HG02840 (cell line): ENCODE measurements at regions not wholly inside any gene's neighbourhood (a gene's known extent, or its start where the extent isn't known, plus 50 kb on each side); places are given as distances from the start of the nearest gene placed in this dataset.
"Not testable (repeated sequence)": the region's sequence is repeated elsewhere in the genome, so short reads cannot be mapped to it uniquely, and the experiment has no call there.

Experiments used
- ATAC-seq: cut with Tn5 transposase; IDR thresholded peaks from one replicate; pipeline ENCODE4 v1.9.1; 2021; ENCODE audit warnings: mild to moderate bottlenecking, moderate library complexity, moderate number of reproducible peaks; ENCODE audit not compliant: unreplicated experiment, low FRiP score

DNA sequence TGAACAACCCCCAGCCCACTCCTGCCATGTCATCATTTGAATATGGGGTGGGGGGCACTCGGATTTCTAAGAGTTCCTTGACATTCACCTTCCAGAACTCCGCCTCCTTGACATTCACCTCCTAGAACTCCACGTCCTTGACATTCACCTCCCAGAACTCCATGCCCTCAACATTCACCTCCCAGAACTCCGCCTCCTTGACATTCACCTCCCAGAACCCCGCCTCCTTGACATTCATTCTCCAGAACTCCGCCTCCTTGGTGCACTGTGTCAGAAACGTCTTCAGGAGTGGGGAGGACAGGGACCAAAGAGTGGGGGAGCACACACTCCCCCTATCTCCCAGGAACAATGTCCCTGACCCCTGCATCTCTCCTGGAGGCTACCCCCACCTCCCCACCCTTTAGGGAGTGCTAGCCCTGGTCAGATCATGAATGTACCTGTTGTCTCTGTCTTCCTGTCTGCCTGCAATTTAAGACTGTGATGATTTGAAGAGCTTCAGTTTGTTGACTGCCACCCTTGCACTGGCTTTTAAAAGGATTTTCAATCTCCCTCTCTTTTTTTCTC is 110.1 kb downstream of the NPTX2 start:
- no peak for ATAC-seq

DNA sequence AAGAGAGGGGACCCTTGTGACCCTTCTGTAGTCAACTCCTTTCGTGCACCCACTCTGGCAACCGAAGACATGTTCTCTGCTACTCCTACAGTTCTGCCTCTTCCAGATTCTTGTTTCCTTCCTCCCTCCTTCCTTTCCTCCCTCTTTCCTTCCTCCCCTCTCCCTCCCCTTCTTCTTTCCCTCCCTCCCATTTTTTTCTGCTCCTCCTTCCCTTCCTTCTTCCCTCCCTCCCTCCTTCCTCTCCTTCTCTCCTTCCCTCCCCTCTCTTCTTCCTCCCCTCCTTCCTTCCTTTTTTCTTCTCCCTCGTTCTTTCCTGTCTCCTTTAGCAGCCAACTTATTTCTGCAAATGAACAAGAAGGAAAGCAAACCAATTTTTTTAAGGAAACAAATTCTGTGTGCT is 111.5 kb downstream of the NPTX2 start:
- no peak for ATAC-seq

DNA sequence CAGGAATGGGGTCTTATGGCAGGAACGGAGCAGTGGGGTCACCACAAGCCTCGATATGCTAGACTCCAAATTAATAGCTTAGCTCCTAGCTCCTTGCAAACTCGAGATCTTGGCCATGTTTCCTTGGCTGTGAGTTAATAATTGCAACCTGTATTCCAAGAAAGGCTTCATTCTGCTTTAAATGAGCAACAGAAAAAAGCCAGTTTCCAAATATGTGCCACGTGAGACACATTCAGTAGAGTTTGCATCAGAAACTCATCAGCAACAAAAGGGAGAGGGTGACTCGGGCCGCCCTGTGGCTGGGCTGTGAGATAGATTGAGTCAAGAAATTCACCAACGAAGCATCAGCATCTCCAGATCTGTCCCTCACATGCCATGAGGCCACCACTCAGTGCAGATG is 112.0 kb downstream of the NPTX2 start:
- no peak for ATAC-seq

DNA sequence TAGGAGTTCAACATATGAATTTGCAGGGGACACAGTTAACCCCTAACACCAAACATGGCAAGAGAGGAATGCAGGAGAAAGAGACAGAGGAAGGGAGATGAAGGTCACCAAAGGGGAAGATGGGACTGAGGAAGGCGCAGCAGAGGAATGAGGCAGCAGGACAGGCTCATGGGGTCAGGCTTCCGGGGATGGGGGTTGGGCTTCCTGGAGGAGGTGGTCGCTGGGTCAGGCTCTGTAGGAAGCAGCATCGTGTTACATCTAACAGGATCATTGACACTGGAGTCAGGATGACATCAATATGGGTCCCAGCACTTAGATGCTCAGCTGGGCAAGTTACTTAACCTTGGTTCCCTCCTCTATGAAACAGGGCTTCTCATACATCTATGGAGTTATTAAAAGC is 113.2 kb downstream of the NPTX2 start:
- no peak for ATAC-seq

DNA sequence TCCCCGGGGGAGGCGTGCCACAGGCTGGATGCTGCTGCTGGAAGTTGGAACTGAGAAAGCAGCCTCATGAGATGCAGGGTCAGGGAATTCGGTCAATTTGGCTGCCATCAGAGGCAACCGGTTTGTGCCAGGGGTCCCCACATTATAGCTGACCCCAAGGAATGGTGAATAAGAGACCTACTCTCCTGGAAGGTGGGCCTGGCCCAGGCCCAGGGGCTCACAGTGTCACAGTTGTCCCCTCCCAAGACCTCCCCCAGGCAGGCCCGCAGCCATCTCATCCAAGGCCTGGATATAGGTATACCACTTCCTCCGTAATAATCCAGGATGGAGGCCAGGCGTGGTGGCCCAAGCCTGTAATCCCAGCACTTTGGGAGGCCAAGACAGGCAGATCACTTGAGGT is 114.6 kb downstream of the NPTX2 start:
- ATAC-seq: no peak

DNA sequence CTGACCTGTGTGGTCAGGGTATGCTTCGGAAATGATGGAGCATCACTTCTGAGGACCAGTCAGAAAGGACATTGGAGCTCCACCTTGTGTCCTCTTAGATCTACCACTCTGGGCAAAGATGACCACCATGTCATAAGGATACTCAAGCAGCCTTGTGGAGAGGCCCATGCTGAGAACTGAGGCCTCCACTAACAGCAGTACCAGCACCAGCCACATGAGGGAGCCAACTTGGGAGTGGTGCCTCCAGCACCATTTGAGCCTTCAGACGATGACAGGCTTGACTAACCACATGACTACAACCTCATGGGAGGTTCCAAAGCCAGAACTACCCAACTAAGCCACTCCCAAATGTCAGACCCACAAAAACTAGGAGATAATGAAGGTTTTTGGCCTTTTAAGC is 116.0 kb downstream of the NPTX2 start:
- ATAC-seq: no peak

DNA sequence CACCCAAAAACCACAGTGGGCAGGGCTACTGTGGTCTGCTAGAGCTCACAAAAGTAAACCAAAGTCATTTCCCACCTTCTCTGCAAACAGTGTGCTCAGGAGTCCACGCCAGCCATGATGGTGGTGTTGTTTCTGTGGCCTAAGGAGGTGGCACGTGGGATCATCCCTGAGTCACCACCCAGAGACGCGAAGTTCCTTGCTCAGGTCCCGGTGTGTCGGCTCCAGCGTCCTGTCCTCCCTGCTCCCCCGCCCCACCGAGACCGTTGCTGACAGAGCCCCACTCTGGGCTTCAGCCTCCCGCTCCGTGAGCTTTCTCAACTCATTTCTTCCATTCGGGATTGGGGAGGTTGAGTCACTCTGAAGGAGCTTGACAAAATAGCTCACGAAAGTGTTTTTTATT is 118.7 kb downstream of the NPTX2 start:
- ATAC-seq: no peak

DNA sequence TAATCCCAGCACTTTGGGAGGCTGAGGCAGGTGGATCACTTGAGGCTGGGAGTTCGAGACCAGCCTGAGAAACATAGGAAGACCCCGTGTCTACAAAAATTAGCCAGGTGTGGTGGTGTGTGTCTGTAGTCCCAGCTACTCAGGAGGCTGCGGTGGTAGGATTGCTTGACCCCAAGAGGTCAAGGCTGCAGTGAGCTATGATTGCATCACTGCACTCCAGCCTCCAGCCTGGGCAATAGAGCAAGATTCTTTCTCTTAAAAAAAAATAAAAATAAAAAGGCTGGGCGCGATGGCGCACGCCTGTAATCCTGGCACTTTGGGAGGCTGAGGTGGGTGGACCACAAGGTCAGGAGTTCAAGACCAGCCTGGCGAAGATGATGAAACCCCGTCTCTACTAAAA is 119.4 kb downstream of the NPTX2 start:
- ATAC-seq: not testable (repeated sequence)

DNA sequence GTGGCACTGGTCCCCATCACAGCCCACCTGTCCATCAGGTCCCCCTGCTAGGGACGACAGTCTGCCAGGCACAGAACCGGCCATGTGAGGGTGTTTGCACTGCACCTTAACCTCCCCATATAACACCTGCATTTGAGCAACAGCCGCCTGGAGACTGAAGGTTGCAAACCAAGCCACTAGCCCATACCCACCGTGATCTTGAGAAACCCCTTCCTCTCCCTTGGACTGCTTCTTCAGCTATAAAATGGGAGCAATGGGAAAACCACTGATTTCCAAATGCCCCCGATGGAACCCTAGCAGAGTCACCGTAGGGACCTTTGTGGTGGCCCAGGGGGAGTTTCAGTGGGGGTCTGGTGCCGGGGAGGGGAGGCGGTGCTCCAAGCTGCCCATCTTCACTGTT is 120.1 kb downstream of the NPTX2 start:
- ATAC-seq: no peak

DNA sequence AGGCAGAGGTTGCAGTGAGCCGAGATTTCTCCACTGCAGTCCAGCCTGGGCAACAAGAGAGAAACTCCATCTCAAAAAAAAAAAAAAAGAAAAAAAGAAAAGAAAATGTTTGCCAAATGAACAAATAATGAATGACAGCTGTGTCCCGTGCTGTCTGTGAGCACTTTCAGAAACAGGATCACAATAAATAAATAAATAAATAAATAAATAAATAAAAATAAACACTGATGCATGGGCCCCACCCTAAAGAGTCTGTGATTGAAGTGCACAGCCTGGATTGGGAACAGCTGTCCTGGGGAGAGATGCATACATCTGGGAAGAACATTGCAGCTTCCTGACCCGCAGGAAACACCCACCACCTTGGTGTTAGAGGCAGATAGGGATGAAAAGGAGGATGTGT is 123.6 kb downstream of the NPTX2 start:
- ATAC-seq: no peak

DNA sequence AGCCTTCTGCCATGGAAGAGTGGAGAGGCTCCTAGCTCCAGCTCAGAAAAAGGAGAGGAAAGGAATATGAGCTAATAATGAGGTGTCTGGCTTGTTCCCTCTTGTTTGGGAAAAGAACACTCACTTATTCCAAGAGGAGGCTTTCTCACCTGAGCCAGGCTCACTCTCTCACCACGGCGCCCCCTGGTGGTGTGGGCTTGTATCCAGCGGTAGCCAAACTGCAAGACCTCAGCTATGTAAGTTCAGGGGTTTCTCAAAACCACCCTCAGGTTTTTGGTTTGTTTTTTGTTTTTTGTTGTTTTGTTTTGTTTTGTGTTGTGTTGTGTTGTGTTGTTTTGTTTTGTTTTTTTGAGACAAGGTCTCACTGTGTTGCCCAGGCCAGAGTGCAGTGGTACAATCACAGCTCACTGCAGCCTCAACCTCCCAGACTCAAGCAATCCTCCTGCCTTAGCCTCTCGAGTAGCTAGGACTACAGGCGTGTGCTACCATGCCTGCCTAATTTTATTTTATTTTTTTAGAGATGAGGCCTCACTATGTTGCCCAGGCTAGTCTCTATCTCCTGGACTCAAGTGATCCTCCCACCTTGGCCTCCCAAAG is 124.0 kb downstream of the TMEM130 start:
- ATAC-seq: no peak

DNA sequence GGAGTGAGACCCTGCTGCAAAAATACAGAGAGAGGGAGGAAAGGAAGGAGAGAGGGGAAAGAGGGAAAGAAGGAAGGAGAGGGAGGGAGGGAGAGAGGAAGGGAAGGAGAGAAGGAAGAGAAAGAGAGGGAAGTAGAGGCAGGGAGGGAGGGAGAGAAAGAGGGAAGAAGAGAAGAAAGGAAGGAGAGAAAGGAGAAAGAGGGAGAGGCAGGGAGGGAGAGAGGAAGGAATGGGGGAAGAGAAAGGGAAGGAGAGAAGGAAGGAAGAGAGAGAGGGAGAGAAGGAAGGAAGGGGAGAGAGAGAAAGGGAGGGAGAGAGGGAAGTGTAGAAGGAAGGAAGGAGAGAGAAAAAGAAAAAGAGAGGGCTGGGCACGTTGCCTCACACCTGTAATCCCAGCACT is 121.7 kb downstream of the TMEM130 start:
- no peak for ATAC-seq

DNA sequence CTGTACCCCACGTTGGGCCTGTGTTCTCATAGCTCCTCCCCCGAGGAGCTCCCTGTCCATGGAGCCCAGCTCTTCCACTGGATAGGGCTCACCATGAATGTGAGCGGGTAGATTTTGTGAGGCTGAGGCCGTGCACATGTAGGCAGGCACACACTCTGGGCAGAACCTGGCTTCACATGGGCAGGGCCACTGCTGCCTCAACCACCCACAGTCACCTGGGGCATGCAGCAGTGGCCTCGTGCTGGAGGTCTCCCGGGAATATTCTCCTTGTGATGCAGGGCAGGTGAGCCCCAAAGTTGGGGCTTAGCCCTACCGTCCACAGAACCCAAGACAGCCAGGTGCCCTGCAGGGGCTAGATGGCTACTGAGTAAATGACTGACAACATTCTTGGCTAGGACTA is 116.6 kb downstream of the TMEM130 start:
- no peak for ATAC-seq

DNA sequence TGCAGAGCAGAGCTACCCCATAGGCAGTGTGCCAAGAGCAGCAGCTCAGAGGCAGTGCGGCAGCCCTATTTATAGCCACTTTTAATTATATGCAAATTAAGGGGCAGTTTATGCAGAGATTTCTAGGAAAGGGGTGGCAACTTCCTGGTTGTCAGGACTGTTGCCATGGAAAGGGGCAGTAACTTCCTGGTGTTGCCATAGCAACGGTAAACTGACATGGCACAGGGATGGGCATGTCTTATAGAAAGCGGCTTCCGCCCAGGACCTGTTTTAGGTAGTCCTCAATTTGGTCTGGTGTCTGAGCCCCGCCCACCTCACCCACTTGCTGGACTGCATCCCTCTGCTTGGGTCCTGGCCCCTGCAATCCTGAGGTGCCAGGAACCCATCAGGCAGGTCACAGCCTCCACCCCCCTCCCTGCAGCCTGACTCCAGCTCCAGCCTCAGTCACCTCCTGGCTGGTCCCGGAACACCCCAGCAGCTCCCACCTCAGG is 115.8 kb downstream of the TMEM130 start:
- ATAC-seq: no peak

DNA sequence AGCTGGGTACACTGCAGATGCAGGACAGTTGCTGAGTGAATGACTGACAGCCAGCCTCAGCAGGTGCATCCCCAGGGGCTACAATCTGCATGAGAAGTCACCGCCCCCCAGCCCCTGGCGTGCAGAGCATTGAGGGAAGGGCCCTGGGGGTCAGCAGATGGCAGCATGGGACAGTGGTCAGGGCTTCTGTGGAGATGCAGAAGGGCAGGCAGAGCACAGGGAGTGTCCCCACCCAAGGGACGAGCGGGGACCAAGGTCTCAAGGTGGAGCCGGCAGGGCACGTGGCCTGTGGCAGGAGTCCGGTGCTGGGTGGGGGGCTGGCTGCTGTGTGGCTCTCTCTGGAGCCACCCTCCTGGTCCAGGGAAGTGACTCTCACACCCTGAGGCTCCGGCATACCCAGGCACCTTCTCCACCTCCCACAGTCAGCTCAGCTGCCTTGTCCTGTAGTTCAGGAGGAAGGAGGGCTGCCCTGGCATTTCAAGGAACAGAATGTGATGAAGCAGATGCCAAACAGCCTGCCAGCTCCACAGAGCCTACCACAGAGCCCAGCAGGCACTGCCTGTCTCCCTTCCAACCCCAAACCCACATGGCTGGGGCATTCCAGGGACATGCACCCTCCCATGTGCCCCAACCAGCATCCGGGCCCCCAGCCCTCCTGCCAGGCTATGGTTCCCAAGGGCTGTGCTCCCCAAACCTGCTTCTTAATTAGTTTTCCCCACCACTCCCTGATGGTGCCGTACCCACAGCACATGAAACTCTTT is 114.5 kb downstream of the TMEM130 start:
- no peak for ATAC-seq

DNA sequence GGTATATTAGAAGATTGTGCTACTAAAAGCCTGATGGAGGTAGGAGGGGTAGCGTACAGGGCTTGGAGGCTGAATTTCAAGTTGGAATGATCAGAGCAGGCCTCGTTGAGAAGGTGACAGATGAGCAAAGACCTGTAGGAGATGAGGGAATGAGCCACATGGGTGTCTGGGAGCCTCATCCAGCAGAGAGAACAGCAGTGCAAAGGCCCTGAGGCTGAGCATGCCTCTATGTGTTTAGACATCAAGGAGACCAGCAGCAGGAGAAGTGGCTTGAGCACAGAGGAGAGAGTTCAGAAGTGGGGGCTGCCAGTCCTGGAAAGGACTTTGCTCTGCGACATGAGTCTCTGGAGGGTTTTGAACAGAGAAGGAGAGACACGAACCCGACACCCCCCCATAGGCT is 111.7 kb downstream of the TMEM130 start:
- ATAC-seq: no peak

DNA sequence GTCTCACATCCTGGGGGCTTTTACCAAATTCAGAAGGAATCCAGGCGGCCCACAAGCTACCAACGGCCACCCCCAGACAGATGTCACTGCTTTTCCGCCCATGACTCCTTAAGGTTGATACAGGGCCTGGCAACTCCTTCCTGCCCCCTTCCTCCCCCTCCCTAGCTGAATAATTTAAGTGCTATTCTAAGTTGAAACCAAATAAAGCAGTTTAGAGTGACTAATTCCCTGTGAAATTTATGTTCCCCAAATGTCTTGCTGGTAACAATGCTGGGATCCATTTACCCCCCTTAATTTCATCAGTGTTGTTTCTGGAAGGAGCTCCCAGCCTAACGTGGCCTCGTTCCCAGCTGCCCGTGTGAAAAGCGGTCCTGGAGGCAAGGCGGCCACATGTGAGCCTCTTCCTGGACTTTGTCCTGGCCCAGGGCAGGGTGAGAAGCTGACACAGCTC is 109.6 kb downstream of the TMEM130 start:
- no peak for ATAC-seq

DNA sequence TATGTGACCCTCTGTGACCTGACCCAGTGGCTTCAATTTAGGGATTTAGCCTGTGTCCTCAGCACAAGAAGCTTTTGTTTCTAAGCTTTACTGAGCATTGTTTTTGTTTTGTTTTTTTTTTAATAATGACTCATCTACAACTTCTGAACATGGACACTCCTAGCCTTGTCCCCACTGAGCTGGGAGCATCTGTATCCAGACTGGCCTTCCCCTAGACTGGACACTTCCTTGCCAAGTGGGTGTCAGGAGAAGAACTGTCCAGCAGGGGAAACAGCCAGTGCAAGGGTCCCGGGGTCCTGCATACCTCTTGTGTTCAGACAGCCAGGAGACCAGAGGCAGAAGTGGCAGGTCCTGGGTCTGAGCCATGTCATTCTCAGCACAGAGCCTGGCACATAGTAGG is 108.6 kb downstream of the TMEM130 start:
- no peak for ATAC-seq

DNA sequence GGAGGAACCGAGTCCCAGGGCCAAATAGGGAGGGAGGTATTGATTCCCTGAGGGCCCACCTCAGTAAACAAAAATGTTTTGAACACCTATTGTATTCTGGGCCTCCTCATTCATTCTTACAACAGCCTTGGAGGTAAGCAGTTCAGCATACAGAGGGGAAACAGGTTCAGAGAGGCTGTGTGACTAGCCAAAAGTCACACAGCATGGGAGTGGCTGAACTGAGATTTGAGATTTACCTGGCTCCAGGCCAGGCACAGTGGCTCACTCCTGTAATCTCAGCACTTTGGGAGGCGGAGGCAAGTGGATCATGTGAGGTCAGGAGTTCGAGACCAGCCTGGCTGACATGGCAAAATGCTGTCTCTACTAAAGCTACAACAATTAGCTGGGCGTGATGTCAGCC is 107.2 kb downstream of the TMEM130 start:
- ATAC-seq: no peak

DNA sequence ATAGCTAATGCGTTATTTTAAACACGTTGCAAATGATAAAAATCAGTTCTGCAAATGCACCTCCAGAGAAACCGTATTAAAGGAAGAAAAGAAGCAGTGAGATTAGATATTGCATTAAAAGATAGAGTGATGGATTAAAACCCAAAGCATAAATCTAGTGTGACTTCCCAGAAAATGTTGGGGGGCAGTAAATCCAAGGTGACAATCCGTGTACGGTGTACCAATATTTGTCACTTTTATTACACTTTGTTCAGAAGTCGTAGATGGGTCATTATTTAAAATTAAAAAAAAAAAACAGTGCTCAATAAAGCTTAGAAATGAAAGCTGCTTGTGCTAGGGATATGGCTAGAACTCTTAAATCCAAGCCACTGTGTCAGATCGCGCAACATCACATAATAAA is 106.4 kb downstream of the TMEM130 start:
- ATAC-seq: no peak

DNA sequence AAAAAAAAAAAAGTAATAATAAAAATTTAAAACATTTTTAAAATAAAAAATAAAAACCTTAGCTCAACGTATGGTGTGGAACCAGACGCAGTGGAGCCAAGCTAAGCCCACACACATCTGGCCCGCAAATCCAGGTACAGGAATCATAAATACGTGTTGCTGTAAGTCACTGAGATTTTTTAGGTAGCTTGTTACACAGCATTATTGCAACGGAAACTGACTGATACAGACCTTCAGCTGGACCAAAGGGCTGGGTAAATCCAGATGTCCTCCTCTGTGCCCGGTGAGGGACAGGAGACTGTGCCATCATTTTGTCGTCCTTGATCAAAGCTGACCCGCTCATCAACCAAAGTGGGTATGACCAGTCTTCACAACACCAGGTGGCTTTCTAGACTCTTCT is 104.9 kb downstream of the TMEM130 start:
- no peak for ATAC-seq

DNA sequence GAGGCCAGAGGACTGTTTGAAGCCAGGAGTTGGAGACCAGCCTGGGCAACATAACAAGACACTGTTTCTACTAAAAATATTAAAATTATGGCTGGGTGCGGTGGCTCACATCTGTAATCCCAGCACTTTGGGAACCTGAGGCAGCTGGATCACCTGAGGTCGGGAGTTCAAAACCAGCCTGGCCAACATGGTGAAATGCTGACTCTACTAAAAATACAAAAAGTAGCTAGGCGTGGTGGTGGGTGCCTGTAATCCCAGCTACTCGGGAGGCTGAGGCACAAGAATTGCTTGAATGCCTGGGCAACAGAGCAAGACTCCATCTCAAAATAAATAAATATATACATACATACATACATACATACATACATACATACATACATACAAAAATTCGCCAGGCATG is 99.7 kb downstream of the TMEM130 start:
- not testable (repeated sequence) for ATAC-seq
